WTC11 (cell line): ENCODE measurements at regions not wholly inside any gene's neighbourhood (a gene's known extent, or its start where the extent isn't known, plus 50 kb on each side); places are given as distances from the start of the nearest gene placed in this dataset.

ENCODE experiments used
- CBFB ChIP-seq: sonication (generic); formaldehyde crosslinking; IDR thresholded peaks from 2 replicates; pipeline ENCODE4 v1.8.1; 2022; ENCODE audit warnings: mild to moderate bottlenecking, low read depth, missing genetic modification reagents
- CTCF ChIP-seq: fragments of 200-600 bp; IDR thresholded peaks from 2 replicates; pipeline ENCODE4 v1.8.0; 2022; ENCODE audit warnings: antibody characterized with exemption
- FOXJ3 ChIP-seq: sonication (generic); formaldehyde crosslinking; IDR thresholded peaks from 2 replicates; pipeline ENCODE4 v1.9.0; 2021; ENCODE audit warnings: missing genetic modification reagents, mild to moderate bottlenecking, borderline replicate concordance
- NFE2L1 ChIP-seq: sonication (generic); formaldehyde crosslinking; IDR thresholded peaks from 2 replicates; pipeline ENCODE4 v1.8.1; 2023; ENCODE audit warnings: missing genetic modification reagents
- RORB ChIP-seq: fragments of 250-450 bp; sonication (Bioruptor Pico); IDR thresholded peaks from 2 replicates; pipeline ENCODE4 v1.9.0; 2021; ENCODE audit warnings: mild to moderate bottlenecking
- TEAD4 ChIP-seq: sonication (generic); formaldehyde crosslinking; IDR thresholded peaks from 2 replicates; pipeline ENCODE4 v1.8.0; 2022; ENCODE audit warnings: mild to moderate bottlenecking, missing genetic modification reagents
- ZNF121 ChIP-seq: sonication (generic); formaldehyde crosslinking; IDR thresholded peaks from 2 replicates; pipeline ENCODE4 v1.8.0; 2023; ENCODE audit warnings: missing genetic modification reagents

DNA sequence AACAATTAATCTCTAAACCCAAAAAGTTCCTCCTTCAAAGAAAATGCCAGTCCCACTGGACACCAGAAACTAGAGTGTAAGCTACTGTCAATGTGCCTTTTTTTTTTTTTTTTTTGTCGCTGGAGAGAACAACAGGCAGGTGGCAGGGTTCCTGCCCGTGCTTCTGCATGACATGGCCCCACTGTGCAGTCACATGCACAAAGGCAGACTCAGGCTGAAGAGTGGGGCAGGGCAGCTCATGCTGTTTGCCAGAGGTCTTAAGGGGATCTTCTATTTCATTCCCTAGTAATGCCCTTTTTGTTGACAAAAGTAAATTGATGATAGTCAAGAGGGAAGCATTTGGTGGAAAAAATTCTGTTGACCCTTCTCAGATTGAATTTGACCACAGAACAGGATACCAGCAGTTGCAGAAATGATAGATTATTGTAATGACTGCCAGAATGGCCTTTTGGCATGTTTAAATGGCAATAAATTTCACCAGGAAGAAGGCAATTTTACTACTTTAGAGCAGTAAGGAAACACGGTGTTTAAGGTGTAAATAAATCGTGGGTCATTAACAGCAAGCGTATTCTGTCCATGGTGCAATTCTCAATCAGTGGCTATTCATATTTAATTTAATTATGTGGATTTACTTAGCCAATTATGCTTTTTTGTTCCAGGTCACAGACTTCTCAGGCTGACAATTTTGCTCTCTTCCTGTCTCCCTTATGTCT, 80.9 kb downstream of the NKX6-1 start:
- no peak for TF ChIP-seq NFE2L1 (CRISPR knock-in tag)
- TF ChIP-seq CTCF: no peak
- TF ChIP-seq ZNF121: no peak
- TF ChIP-seq RORB: no peak
- no peak for TF ChIP-seq TEAD4 (CRISPR knock-in tag)
- TF ChIP-seq FOXJ3 (CRISPR knock-in tag): no peak
- no peak for TF ChIP-seq CBFB
